GM12872 (cell line): ENCODE measurements at regions not wholly inside any gene's neighbourhood (a gene's known extent, or its start where the extent isn't known, plus 50 kb on each side); places are given as distances from the start of the nearest gene placed in this dataset.

ENCODE experiments used
- TF ChIP-seq, protein P1 (sequence below): IDR thresholded peaks from 3 replicates; pipeline ENCODE4 v1.5.1; 2011; ENCODE audit warnings: low read depth, mild to moderate bottlenecking, low read length, moderate library complexity; ENCODE audit not compliant: insufficient read depth

DNA sequence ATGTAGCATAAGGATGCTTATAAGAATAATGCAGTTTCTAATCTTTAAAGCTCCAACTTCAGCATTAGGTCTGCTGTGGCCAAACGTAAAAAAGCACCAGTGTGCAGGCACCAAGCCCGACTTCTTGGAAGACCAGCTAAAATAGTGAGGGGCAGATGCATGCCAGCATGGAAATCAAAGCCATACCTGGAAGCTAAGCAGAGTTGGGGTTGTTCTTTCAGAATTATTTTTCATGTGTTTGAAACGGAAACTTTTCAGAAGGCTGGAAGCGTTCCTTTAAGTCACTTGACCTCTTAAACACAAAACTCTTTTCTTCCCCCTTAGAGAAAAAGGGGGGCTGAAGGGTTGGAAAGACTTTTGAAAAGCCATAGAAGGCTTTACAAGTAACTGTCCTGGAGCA lies 329.2 kb upstream of the C1orf87 start:
- TF ChIP-seq, protein P1, sequence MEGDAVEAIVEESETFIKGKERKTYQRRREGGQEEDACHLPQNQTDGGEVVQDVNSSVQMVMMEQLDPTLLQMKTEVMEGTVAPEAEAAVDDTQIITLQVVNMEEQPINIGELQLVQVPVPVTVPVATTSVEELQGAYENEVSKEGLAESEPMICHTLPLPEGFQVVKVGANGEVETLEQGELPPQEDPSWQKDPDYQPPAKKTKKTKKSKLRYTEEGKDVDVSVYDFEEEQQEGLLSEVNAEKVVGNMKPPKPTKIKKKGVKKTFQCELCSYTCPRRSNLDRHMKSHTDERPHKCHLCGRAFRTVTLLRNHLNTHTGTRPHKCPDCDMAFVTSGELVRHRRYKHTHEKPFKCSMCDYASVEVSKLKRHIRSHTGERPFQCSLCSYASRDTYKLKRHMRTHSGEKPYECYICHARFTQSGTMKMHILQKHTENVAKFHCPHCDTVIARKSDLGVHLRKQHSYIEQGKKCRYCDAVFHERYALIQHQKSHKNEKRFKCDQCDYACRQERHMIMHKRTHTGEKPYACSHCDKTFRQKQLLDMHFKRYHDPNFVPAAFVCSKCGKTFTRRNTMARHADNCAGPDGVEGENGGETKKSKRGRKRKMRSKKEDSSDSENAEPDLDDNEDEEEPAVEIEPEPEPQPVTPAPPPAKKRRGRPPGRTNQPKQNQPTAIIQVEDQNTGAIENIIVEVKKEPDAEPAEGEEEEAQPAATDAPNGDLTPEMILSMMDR: no peak

DNA sequence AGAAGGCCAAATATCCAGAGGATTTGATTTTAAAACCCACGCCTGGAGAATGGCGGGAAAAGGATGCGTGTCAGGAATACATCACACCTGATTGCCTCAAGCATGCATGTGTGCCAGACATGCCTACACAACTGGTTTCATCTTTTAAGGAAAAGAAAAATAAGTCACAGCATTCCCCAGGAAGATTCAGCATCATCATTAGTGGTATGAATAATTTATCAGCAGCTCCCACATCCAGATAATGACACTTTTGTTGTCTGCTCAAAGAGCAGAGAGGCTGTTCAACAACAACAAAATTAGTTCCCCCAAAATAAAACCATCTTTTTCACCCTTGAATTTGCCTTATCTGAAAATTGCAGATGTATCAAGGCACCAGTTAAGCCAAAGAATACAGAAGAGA lies 328.6 kb upstream of the C1orf87 start:
- TF ChIP-seq, protein P1: no peak

GRCh38 chr1:60394436-60394835 lies 320.9 kb upstream of the C1orf87 start:
- TF ChIP-seq, protein P1: no peak

- TF ChIP-seq, protein P1: no peak
Observed at GRCh38 chr1:60390593-60391282, 317.2 kb upstream of the C1orf87 start.

DNA sequence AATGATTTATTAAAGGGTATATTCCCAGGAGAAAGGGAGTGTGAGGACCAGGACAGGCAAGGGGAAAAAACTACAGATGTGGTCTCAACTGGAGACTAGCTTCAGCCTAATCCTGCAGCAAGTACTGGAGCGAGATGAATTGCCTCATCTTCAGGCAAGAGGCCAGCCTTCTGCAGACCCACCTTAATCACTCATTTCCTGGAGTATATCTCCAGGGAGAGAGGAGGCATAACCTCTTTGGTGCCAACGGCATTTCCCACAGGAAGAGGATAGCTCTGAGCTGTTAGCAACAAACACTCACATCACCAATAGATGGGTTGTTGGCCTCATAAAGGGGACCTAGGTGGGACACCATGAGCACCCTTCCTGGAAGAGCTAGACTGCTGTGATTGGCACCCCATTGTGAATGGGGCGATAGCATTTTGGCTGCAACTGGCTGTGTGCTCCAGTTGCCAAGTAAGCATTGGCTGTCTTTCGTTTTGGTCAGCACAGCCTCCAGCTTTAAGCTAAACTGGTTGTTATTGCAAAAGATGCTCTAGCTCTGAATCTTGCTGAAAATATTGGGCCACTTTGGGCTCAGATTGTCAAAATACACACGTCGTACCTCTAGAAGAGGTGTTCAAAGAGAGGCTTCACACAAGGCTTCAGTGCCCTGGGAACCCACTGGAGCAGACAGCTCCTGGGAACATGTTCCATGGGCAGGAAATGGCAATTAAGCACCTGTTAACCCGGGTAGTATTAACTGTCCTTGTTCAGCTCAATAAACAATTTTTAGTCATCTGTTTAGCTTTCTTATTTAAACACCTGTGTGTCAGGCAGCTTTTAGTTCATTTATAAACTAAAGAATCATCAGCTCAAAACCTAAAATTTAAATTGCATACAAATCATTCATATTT lies 314.8 kb upstream of the C1orf87 start:
- TF ChIP-seq, protein P1: no peak

- TF ChIP-seq, protein P1: no peak
Observed at GRCh38 chr1:60387175-60387574, 313.6 kb upstream of the C1orf87 start.

- TF ChIP-seq, protein P1: no peak
Observed at GRCh38 chr1:60386249-60386648, 312.7 kb upstream of the C1orf87 start.
